ENCODE measurements at regions not wholly inside any gene's neighbourhood (a gene's known extent, or its start where the extent isn't known, plus 50 kb on each side); places are given as distances from the start of the nearest gene placed in this dataset.

- Histone ChIP-seq H3K36me3 (ENCODE audit: control insufficient read depth in 2 of 3, insufficient read depth in 3 of 3, low read length in 3 of 3) (no peaks in the 10 kb centered on the region), H3K4me3 (ENCODE audit: low read length in 3 of 3) (no peak overlapping the region), H3K27me3 (ENCODE audit: control insufficient read depth, insufficient read depth, low read length) (no peaks in the 10 kb centered on the region), H3K9ac (ENCODE audit: low read length in 3 of 3) (no peak overlapping the region), H3K27ac (ENCODE audit: low read depth in 2 of 2, low read length in 2 of 2) (no peak overlapping the region), H3K4me1 (ENCODE audit: control insufficient read depth in 2 of 3, insufficient read depth in 2 of 3, low read depth in 1 of 3, low read length in 3 of 3) (peaks cover 2 to 25% (median 11%) of the 10 kb centered on the region in 3 donors), H3K9me3 (ENCODE audit: control insufficient read depth in 2 of 3, insufficient read depth in 1 of 3, low read length in 3 of 3) (no peaks in the 10 kb centered on the region)
- DNase-seq (peak in 1 of 5 donors; percentile 73), FAIRE-seq (no peak)
- TF ChIP-seq CTCF (IDR thresholded peaks at IDR 0.05; ENCODE audit: borderline replicate concordance, extremely low read depth, insufficient read depth) = no peak
- intact Hi-C loops (cut with DNase I) = no loop called here
Measured at GRCh38 chr3:150251187-150252062, 156.7 kb upstream of the TSC22D2 start.

GRCh38 chr3:150249779-150250470 lies 158.2 kb upstream of the TSC22D2 start:
- FAIRE-seq (no peak), DNase-seq (peak in 1 of 5 donors; percentile 40)
- no peaks in the 10 kb centered on the region for H3K27me3 ChIP-seq (ENCODE audit: control insufficient read depth, insufficient read depth, low read length)
- peaks cover 2 to 11% (median 5%) of the 10 kb centered on the region in 3 donors for H3K4me1 ChIP-seq (ENCODE audit: control insufficient read depth in 2 of 3, insufficient read depth in 2 of 3, low read depth in 1 of 3, low read length in 3 of 3)
- H3K36me3 ChIP-seq (ENCODE audit: control insufficient read depth in 2 of 3, insufficient read depth in 3 of 3, low read length in 3 of 3) = no peaks in the 10 kb centered on the region
- no peak overlapping the region for H3K9ac ChIP-seq (ENCODE audit: low read length in 3 of 3)
- H3K9me3 ChIP-seq (ENCODE audit: control insufficient read depth in 2 of 3, insufficient read depth in 1 of 3, low read length in 3 of 3) = no peaks in the 10 kb centered on the region
- no peak overlapping the region for H3K4me3 ChIP-seq (ENCODE audit: low read length in 3 of 3)
- TF ChIP-seq CTCF (IDR thresholded peaks at IDR 0.05; ENCODE audit: borderline replicate concordance, extremely low read depth, insufficient read depth) = no peak
- intact Hi-C loops (cut with DNase I) = no loop called here
- H3K27ac ChIP-seq (ENCODE audit: low read depth in 2 of 2, low read length in 2 of 2) = no peak overlapping the region

DNA sequence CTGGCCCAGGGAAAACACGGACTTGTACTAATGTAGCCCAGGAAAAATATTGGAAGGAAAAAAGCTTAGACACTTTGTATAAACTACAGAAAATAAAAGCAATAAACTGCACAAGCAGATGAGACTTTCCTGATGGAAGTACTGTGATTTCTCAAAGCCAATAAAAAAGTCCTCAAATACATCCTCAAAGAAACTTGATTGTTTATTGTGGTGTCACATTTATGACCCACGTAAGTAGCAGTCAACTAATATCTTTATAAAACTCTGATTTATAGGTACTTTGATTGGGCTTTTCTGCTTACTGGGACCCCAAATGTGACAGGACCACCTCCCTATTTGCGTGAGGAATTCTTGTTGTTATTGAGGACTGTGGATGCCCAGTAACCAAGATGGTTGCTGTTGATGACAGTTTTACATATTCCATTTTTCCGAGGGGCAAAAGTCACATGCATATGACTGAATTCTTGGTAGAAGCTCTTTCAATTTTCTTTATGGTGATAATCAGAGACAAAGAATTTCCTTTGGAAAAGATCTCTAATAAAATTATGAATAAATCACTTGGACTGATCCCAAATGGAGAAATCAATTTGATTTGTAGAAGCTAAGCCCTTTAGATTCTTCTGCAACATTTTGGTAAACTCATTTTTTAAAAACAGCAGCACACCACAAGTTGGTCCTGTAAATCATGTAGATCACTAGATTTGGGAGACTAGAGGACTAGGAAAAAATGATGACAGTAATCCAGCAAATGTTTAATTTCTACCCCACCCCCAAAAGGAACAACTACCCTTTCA lies 159.0 kb upstream of the TSC22D2 start:
- Histone ChIP-seq H3K9ac (ENCODE audit: low read length in 3 of 3) (no peak overlapping the region), H3K9me3 (ENCODE audit: control insufficient read depth in 2 of 3, insufficient read depth in 1 of 3, low read length in 3 of 3) (no peaks in the 10 kb centered on the region), H3K27ac (ENCODE audit: low read depth in 2 of 2, low read length in 2 of 2) (no peak overlapping the region), H3K4me3 (ENCODE audit: low read length in 3 of 3) (no peak overlapping the region), H3K27me3 (ENCODE audit: control insufficient read depth, insufficient read depth, low read length) (no peaks in the 10 kb centered on the region), H3K36me3 (ENCODE audit: control insufficient read depth in 2 of 3, insufficient read depth in 3 of 3, low read length in 3 of 3) (no peaks in the 10 kb centered on the region), H3K4me1 (ENCODE audit: control insufficient read depth in 2 of 3, insufficient read depth in 2 of 3, low read depth in 1 of 3, low read length in 3 of 3) (peaks cover 2 to 11% (median 5%) of the 10 kb centered on the region in 3 donors)
- FAIRE-seq (no peak), DNase-seq (peak in 3 of 5 donors; percentile 18 to 93 (median 76))
- intact Hi-C loops (cut with DNase I) = no loop called here
- TF ChIP-seq CTCF (IDR thresholded peaks at IDR 0.05; ENCODE audit: borderline replicate concordance, extremely low read depth, insufficient read depth) = no peak

Data from kidney (tissue), 13 donors.